ENCODE measurements at regions not wholly inside any gene's neighbourhood (a gene's known extent, or its start where the extent isn't known, plus 50 kb on each side); places are given as distances from the start of the nearest gene placed in this dataset.

DNA sequence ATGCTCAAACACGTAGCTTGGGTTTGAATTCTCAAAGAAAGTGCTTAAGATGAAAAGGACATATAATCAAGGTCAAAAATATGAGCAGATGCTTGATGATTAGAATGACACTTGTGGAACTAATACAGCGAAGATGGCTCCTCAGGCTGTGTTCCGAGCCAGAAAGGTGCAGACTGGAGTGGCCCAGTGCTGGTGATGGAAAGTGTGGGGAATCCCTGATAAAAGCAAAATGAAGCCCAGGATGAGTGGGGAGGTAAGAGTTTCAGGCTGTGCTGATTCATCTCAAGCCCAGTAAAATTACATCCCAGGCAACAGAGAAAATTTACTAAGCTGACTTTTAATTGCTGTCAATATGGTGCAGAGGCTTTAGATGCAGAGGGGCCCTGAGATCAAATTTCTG, 77.8 kb upstream of the IKZF1 start:
- no peak overlapping the region for H3K4me3 ChIP-seq (ENCODE audit: low read length)
- Mint-ChIP-seq H3K9me3 (peaks cover 28% of the 10 kb centered on the region), H3K27ac (no peak overlapping the region), H3K27me3 (ENCODE audit: insufficient read depth) (no peaks in the 10 kb centered on the region), H3K36me3 (ENCODE audit: low read depth) (no peaks in the 10 kb centered on the region), H3K4me1 (no peaks in the 10 kb centered on the region), H3K4me3 (no peak overlapping the region)
- 90 to 91% methylated on average over 1 to 3 of the region's 3 CpGs for WGBS, 2 experiments (ENCODE audit: insufficient coverage in 1 of 2, insufficient read length in 1 of 2)
- H3K9ac ChIP-seq (ENCODE audit: extremely low read depth, low read length, poor library complexity, severe bottlenecking), result no peak overlapping the region
- H3K27ac ChIP-seq (ENCODE audit: low read depth, low read length), result no peak overlapping the region
- TF ChIP-seq CTCF (conservative IDR thresholded peaks at IDR 0.05), result no peak
- H3K4me1 ChIP-seq (ENCODE audit: control insufficient read depth, insufficient read depth, low read length), result no peaks in the 10 kb centered on the region
- H3K9me3 ChIP-seq (ENCODE audit: control insufficient read depth, low read length), result peaks cover 23% of the 10 kb centered on the region
- no peaks in the 10 kb centered on the region for H3K36me3 ChIP-seq (ENCODE audit: control insufficient read depth, insufficient read depth, low read length)
- H3K27me3 ChIP-seq (ENCODE audit: control insufficient read depth, insufficient read depth, low read length, poor library complexity, severe bottlenecking), result no peaks in the 10 kb centered on the region
- no peak for DNase-seq

GRCh38 chr7:50226145-50226544, 78.4 kb upstream of the IKZF1 start:
- Histone ChIP-seq H3K9me3 (ENCODE audit: control insufficient read depth, low read length) (peaks cover 23% of the 10 kb centered on the region), H3K36me3 (ENCODE audit: control insufficient read depth, insufficient read depth, low read length) (no peaks in the 10 kb centered on the region), H3K4me3 (ENCODE audit: low read length) (no peak overlapping the region), H3K4me1 (ENCODE audit: control insufficient read depth, insufficient read depth, low read length) (no peaks in the 10 kb centered on the region), H3K27ac (ENCODE audit: low read depth, low read length) (no peak overlapping the region), H3K27me3 (ENCODE audit: control insufficient read depth, insufficient read depth, low read length, poor library complexity, severe bottlenecking) (no peaks in the 10 kb centered on the region), H3K9ac (ENCODE audit: extremely low read depth, low read length, poor library complexity, severe bottlenecking) (no peak overlapping the region)
- no peak for TF ChIP-seq CTCF (conservative IDR thresholded peaks at IDR 0.05)
- Mint-ChIP-seq H3K27ac (no peak overlapping the region), H3K27me3 (ENCODE audit: insufficient read depth) (no peaks in the 10 kb centered on the region), H3K4me3 (no peak overlapping the region), H3K9me3 (peaks cover 24% of the 10 kb centered on the region), H3K4me1 (no peaks in the 10 kb centered on the region), H3K36me3 (ENCODE audit: low read depth) (no peaks in the 10 kb centered on the region)
- WGBS, 2 experiments (ENCODE audit: insufficient coverage in 1 of 2, insufficient read length in 1 of 2), result 87 to 97% methylated on average over 2 to 3 of the region's 3 CpGs
- DNase-seq, result no peak

GRCh38 chr7:50221433-50221832, 83.1 kb upstream of the IKZF1 start:
- peaks cover 9% of the 10 kb centered on the region for H3K9me3 Mint-ChIP-seq
- H3K27me3 ChIP-seq (ENCODE audit: control insufficient read depth, insufficient read depth, low read length, poor library complexity, severe bottlenecking), result no peaks in the 10 kb centered on the region
- H3K4me1 ChIP-seq (ENCODE audit: control insufficient read depth, insufficient read depth, low read length), result no peaks in the 10 kb centered on the region
- H3K4me1 Mint-ChIP-seq, result no peaks in the 10 kb centered on the region
- no peaks in the 10 kb centered on the region for H3K27me3 Mint-ChIP-seq (ENCODE audit: insufficient read depth)
- H3K27ac ChIP-seq (ENCODE audit: low read depth, low read length), result no peak overlapping the region
- H3K36me3 Mint-ChIP-seq (ENCODE audit: low read depth), result no peaks in the 10 kb centered on the region
- no peak overlapping the region for H3K27ac Mint-ChIP-seq
- no peak for TF ChIP-seq CTCF (conservative IDR thresholded peaks at IDR 0.05)
- no peak for DNase-seq
- no peak overlapping the region for H3K9ac ChIP-seq (ENCODE audit: extremely low read depth, low read length, poor library complexity, severe bottlenecking)
- no peak overlapping the region for H3K4me3 ChIP-seq (ENCODE audit: low read length)
- H3K4me3 Mint-ChIP-seq, result no peak overlapping the region
- no peaks in the 10 kb centered on the region for H3K36me3 ChIP-seq (ENCODE audit: control insufficient read depth, insufficient read depth, low read length)
- H3K9me3 ChIP-seq (ENCODE audit: control insufficient read depth, low read length), result no peaks in the 10 kb centered on the region
